ENCODE measurements at regions not wholly inside any gene's neighbourhood (a gene's known extent, or its start where the extent isn't known, plus 50 kb on each side); places are given as distances from the start of the nearest gene placed in this dataset.

DNA sequence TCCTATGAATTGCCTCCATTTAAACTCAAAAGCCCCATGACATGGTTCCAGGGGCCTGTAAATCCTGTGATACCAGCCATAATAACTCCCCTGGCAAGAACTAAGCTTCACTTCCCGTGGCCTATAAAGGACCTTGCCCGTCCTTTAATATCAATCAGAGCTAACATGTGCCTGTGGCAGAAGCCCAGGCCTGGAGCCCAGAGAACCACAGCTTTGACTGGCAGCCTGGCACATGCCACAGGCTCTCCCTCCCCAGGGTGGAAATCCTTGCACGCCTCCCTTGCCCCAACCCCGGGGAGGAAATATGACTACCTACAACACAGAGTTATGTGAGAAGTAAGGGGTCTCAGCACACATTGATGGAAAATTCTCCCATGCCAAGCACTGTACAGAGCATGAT, 287.4 kb downstream of the RAB28 start:
- TF ChIP-seq REST (IDR thresholded peaks at IDR 0.05; ENCODE audit: insufficient read depth in 1 of 2, low read depth in 2 of 2, low read length in 2 of 2), result no peak
- TF ChIP-seq POLR2AphosphoS5 (IDR thresholded peaks at IDR 0.05; ENCODE audit: low read depth, low read length), result no peak
- TF ChIP-seq SIN3A (IDR thresholded peaks at IDR 0.05; ENCODE audit: borderline replicate concordance, insufficient read depth, low read length), result no peak
- TF ChIP-seq FOXP2 (optimal IDR thresholded peaks at IDR 0.05; ENCODE audit: borderline replicate concordance, extremely low read depth, extremely low read length, insufficient read depth), result no peak
- TF ChIP-seq TAF1 (IDR thresholded peaks at IDR 0.05; ENCODE audit: borderline replicate concordance, insufficient read depth, low read length), result no peak

DNA sequence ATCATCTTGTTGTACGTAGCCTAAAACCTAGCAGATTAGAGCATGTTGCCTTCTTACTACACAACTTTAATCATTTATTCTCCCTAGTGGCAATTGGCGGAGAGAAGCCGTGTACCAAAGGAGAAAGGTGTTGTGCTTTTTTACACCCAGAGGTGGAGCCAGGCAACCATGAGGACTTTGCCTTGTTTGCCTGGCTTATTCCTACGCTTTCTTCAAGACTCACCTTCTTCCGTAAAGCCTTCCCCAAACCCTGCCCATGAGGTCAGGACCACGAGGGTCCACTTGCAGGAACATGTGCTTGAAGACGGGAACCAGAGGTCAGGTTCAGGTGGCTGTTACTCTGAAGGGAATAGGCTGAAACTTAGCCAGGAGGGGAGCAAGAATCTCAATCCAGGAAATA, 290.5 kb downstream of the RAB28 start:
- TF ChIP-seq POLR2AphosphoS5 (IDR thresholded peaks at IDR 0.05; ENCODE audit: low read depth, low read length), result no peak
- no peak for TF ChIP-seq FOXP2 (optimal IDR thresholded peaks at IDR 0.05; ENCODE audit: borderline replicate concordance, extremely low read depth, extremely low read length, insufficient read depth)

- TF ChIP-seq SIN3A (IDR thresholded peaks at IDR 0.05; ENCODE audit: borderline replicate concordance, insufficient read depth, low read length) (no peak), TAF1 (IDR thresholded peaks at IDR 0.05; ENCODE audit: borderline replicate concordance, insufficient read depth, low read length) (no peak), POLR2AphosphoS5 (IDR thresholded peaks at IDR 0.05; ENCODE audit: low read depth, low read length) (no peak), FOXP2 (optimal IDR thresholded peaks at IDR 0.05; ENCODE audit: borderline replicate concordance, extremely low read depth, extremely low read length, insufficient read depth) (no peak), REST (IDR thresholded peaks at IDR 0.05; ENCODE audit: insufficient read depth in 1 of 2, low read depth in 2 of 2, low read length in 2 of 2) (no peak)
These were observed 293.9 kb downstream of the RAB28 start for GRCh38 chr4:13190093-13190721.

DNA sequence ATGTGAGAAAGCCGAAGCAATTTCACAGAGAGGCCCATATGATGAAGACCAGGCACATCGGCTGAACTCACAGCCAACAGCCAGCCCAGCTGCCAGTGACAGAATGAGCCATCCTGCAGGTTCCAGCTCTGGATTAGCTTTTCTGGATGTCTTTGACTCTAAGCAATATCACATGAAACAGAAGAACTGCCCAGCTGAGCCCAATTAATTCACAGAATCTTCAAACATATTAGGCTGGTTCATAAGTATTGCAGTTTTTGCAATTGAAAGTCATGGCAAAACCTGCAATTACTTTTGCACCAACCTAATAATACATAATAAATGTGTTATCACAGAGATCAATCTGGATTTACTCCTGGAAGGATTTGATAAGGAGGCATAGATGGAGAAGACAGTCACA, 299.9 kb downstream of the RAB28 start:
- TF ChIP-seq POLR2AphosphoS5 (IDR thresholded peaks at IDR 0.05; ENCODE audit: low read depth, low read length) (no peak), SIN3A (IDR thresholded peaks at IDR 0.05; ENCODE audit: borderline replicate concordance, insufficient read depth, low read length) (no peak), FOXP2 (optimal IDR thresholded peaks at IDR 0.05; ENCODE audit: borderline replicate concordance, extremely low read depth, extremely low read length, insufficient read depth) (no peak), TAF1 (IDR thresholded peaks at IDR 0.05; ENCODE audit: borderline replicate concordance, insufficient read depth, low read length) (no peak), REST (IDR thresholded peaks at IDR 0.05; ENCODE audit: insufficient read depth in 1 of 2, low read depth in 2 of 2, low read length in 2 of 2) (no peak)

DNA sequence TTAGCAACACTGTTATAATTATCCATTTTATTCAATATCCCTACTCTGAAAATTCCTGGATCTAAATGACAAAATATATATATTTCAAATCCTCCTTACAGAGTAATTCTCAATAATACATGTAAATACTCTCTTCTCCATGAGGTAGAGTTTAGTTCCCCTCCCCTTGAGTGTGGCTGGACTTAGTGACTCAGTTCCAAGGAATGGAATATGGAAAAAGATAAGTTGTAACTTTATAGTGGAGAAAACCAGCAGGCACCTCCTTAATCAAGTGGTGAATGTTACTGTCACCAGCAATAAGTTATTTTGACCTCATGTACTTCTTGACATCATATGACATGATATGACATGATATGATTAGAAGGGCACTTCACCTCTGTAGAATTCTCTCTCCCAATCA, 302.0 kb downstream of the RAB28 start:
- TF ChIP-seq SIN3A (IDR thresholded peaks at IDR 0.05; ENCODE audit: borderline replicate concordance, insufficient read depth, low read length) (no peak), REST (IDR thresholded peaks at IDR 0.05; ENCODE audit: insufficient read depth in 1 of 2, low read depth in 2 of 2, low read length in 2 of 2) (no peak), POLR2AphosphoS5 (IDR thresholded peaks at IDR 0.05; ENCODE audit: low read depth, low read length) (no peak), FOXP2 (optimal IDR thresholded peaks at IDR 0.05; ENCODE audit: borderline replicate concordance, extremely low read depth, extremely low read length, insufficient read depth) (no peak), TAF1 (IDR thresholded peaks at IDR 0.05; ENCODE audit: borderline replicate concordance, insufficient read depth, low read length) (no peak)
